Spleen (tissue), 11 donors: ENCODE measurements at regions not wholly inside any gene's neighbourhood (a gene's known extent, or its start where the extent isn't known, plus 50 kb on each side); places are given as distances from the start of the nearest gene placed in this dataset.

Experiments
- DNase-seq: peaks from one replicate; pipeline ENCODE4 v3.0.0-alpha.2; 2020
- H3K27ac ChIP-seq, 8 donors: fragments of 200-600 bp; sonication (generic) in 7 of 8; 1 replicate in 4 of 8; 2 replicates in 4 of 8; pipeline versions ENCODE4 v1.5.0 to v1.8.0; 2016 to 2021; ENCODE audit warnings: inconsistent platforms in 4 of 8, mild to moderate bottlenecking in 4 of 8, moderate library complexity in 1 of 8
- H3K27me3 ChIP-seq, 7 donors: fragments of 200-600 bp; sonication (generic) in 6 of 7; replicated peaks in 1 of 7; 1 replicate in 4 of 7; 2 replicates in 3 of 7; pipeline versions ENCODE4 v1.5.0 to v1.8.0; 2016 to 2021; ENCODE audit warnings: inconsistent platforms in 3 of 7, mild to moderate bottlenecking in 1 of 7
- H3K36me3 ChIP-seq, 6 donors: fragments of 200-600 bp; sonication (generic) in 5 of 6; 1 replicate in 4 of 6; 2 replicates in 2 of 6; pipeline versions ENCODE4 v1.5.0 to v1.8.0; 2016 to 2021; ENCODE audit warnings: inconsistent platforms in 2 of 6
- H3K4me1 ChIP-seq, 6 donors: fragments of 200-600 bp; sonication (generic) in 5 of 6; 1 replicate in 3 of 6; 2 replicates in 3 of 6; pipeline versions ENCODE4 v1.5.0 to v1.8.0; 2016 to 2021; ENCODE audit warnings: inconsistent platforms in 3 of 6
- H3K4me3 ChIP-seq, 8 donors: fragments of 200-600 bp; sonication (generic) in 7 of 8; 1 replicate in 4 of 8; 2 replicates in 4 of 8; pipeline versions ENCODE4 v1.5.0 to v1.8.0; 2016 to 2021; ENCODE audit warnings: inconsistent platforms in 4 of 8, mild to moderate bottlenecking in 4 of 8, moderate library complexity in 2 of 8
- H3K9me3 ChIP-seq, 8 donors: fragments of 200-600 bp; sonication (generic) in 7 of 8; 1 replicate in 4 of 8; 2 replicates in 4 of 8; pipeline versions ENCODE4 v1.5.0 to v1.8.0; 2016 to 2021; ENCODE audit warnings: inconsistent platforms in 4 of 8
- CTCF ChIP-seq, 11 experiments: fragments of 200-600 bp in 7 of 11; fragments of 450-650 bp in 4 of 11; sonication (generic) in 4 of 11; IDR thresholded peaks in 8 of 11; conservative IDR thresholded peaks in 3 of 11; 1 replicate in 7 of 11; 2 replicates in 4 of 11; pipeline versions ENCODE4 v1.4.0 to v1.8.0; 2016 to 2021; ENCODE audit warnings: antibody characterized with exemption in 11 of 11, inconsistent platforms in 4 of 11, mild to moderate bottlenecking in 1 of 11
- POLR2A ChIP-seq, 3 donors: fragments of 450-650 bp; IDR thresholded peaks; one replicate each; pipeline ENCODE4 v1.5.1; 2017; ENCODE audit warnings: antibody characterized with exemption in 3 of 3, mild to moderate bottlenecking in 1 of 3
- POLR2AphosphoS5 ChIP-seq, 3 donors: sonication (generic); formaldehyde crosslinking; IDR thresholded peaks; one replicate each; pipeline ENCODE4 v1.5.1; 2017; ENCODE audit warnings: antibody characterized with exemption in 3 of 3
- WGBS, 5 donors: extraction: QIAGEN DNeasy Blood & Tissue Kit in 3 of 5; methylation state at CpG; one replicate each; pipeline versions ENCODE4 v1.1.5 to v1.1.7; 2013 to 2018; 5-methylcytosine and 5-hydroxymethylcytosine counted together
- intact Hi-C: fragments of 100-400 bp; cut with DNase I; formaldehyde crosslinking; loops from one replicate; pipeline ENCODE4 v1.15.0; 2023; ENCODE audit warnings: low total_unique reads
- donor health status: healthy with polysubstance abuse.
- donor health status: DM: no; HTN: no; CAD: no; lungs with moderate emphysema.
- donor health status: DM: no; HTN: no; CAD: no.
- donor health status: Bipolar disorder and iron deficiency.
- donor health status: healthy.
- donor health status: DM: no; HTN: no; CAD: no.
- donor health status: DM: yes; HTN: yes; CAD: no.

GRCh38 chr5:88390481-88390880, 121.8 kb upstream of the TMEM161B start:
- H3K4me3 ChIP-seq: no peak overlapping the region
- no peaks in the 10 kb centered on the region for H3K4me1 ChIP-seq
- H3K9me3 ChIP-seq: no peaks in the 10 kb centered on the region
- intact Hi-C loops: no loop called here
- H3K36me3 ChIP-seq: no peaks in the 10 kb centered on the region
- TF ChIP-seq POLR2AphosphoS5 (IDR thresholded peaks at IDR 0.05) (no peak), CTCF (IDR thresholded peaks at IDR 0.05 in 8 of 11, conservative IDR thresholded peaks at IDR 0.05 in 3 of 11) (no peak), POLR2A (IDR thresholded peaks at IDR 0.05) (no peak)
- DNase-seq: no peak
- 67 to 84% (median 74%) methylated on average over 2 of the region's 2 CpGs for WGBS, 5 donors
- H3K27me3 ChIP-seq: peaks cover 0 to 31% (median 3%) of the 10 kb centered on the region in 7 donors
- no peak overlapping the region for H3K27ac ChIP-seq

- no peak for TF ChIP-seq POLR2A (IDR thresholded peaks at IDR 0.05)
- no peaks in the 10 kb centered on the region for H3K9me3 ChIP-seq
- no peak for DNase-seq
- no peak overlapping the region for H3K4me3 ChIP-seq
- intact Hi-C loops: no loop called here
- H3K4me1 ChIP-seq: no peaks in the 10 kb centered on the region
- peaks cover 0 to 31% (median 0%) of the 10 kb centered on the region in 7 donors for H3K27me3 ChIP-seq
- WGBS, 5 donors: 68 to 79% (median 74%) methylated on average over 6 of the region's 6 CpGs
- no peak overlapping the region for H3K27ac ChIP-seq
- H3K36me3 ChIP-seq: no peaks in the 10 kb centered on the region
Measured at GRCh38 chr5:88390096-88390441, 121.4 kb upstream of the TMEM161B start.

- DNase-seq: no peak
- Histone ChIP-seq H3K36me3 (no peaks in the 10 kb centered on the region), H3K9me3 (no peaks in the 10 kb centered on the region), H3K4me1 (no peaks in the 10 kb centered on the region), H3K4me3 (no peak overlapping the region), H3K27me3 (peaks cover 0 to 31% (median 0%) of the 10 kb centered on the region in 7 donors), H3K27ac (no peak overlapping the region)
- intact Hi-C loops: no loop called here
- 76 to 92% (median 85%) methylated on average over 4 of the region's 4 CpGs for WGBS, 5 donors
- TF ChIP-seq POLR2A (IDR thresholded peaks at IDR 0.05): no peak
- no peak for TF ChIP-seq POLR2AphosphoS5 (IDR thresholded peaks at IDR 0.05)
- TF ChIP-seq CTCF (IDR thresholded peaks at IDR 0.05 in 8 of 11, conservative IDR thresholded peaks at IDR 0.05 in 3 of 11): no peak
Measured at GRCh38 chr5:88389338-88390095, 120.9 kb upstream of the TMEM161B start.

GRCh38 chr5:88388476-88389337, 120.1 kb upstream of the TMEM161B start:
- no peak for TF ChIP-seq POLR2A (IDR thresholded peaks at IDR 0.05)
- Histone ChIP-seq H3K4me3 (no peak overlapping the region), H3K36me3 (no peaks in the 10 kb centered on the region), H3K4me1 (no peaks in the 10 kb centered on the region), H3K9me3 (no peaks in the 10 kb centered on the region), H3K27me3 (peaks cover 0 to 25% (median 0%) of the 10 kb centered on the region in 7 donors), H3K27ac (no peak overlapping the region)
- intact Hi-C loops: no loop called here
- 70 to 79% (median 73%) methylated on average over 7 of the region's 7 CpGs for WGBS, 5 donors
- no peak for DNase-seq

GRCh38 chr5:88384886-88385285, 116.2 kb upstream of the TMEM161B start:
- no peak for DNase-seq
- no peaks in the 10 kb centered on the region for H3K36me3 ChIP-seq
- no peak overlapping the region for H3K4me3 ChIP-seq
- WGBS, 5 donors: 65 to 74% (median 67%) methylated on average over 4 of the region's 4 CpGs
- TF ChIP-seq CTCF (IDR thresholded peaks at IDR 0.05 in 8 of 11, conservative IDR thresholded peaks at IDR 0.05 in 3 of 11) (no peak), POLR2AphosphoS5 (IDR thresholded peaks at IDR 0.05) (no peak), POLR2A (IDR thresholded peaks at IDR 0.05) (no peak)
- H3K9me3 ChIP-seq: no peaks in the 10 kb centered on the region
- H3K27me3 ChIP-seq: peaks cover 0 to 34% (median 0%) of the 10 kb centered on the region in 7 donors
- H3K27ac ChIP-seq: no peak overlapping the region
- no peaks in the 10 kb centered on the region for H3K4me1 ChIP-seq
- intact Hi-C loops: no loop called here
